ENCODE measurements at regions not wholly inside any gene's neighbourhood (a gene's known extent, or its start where the extent isn't known, plus 50 kb on each side); places are given as distances from the start of the nearest gene placed in this dataset.

DNA sequence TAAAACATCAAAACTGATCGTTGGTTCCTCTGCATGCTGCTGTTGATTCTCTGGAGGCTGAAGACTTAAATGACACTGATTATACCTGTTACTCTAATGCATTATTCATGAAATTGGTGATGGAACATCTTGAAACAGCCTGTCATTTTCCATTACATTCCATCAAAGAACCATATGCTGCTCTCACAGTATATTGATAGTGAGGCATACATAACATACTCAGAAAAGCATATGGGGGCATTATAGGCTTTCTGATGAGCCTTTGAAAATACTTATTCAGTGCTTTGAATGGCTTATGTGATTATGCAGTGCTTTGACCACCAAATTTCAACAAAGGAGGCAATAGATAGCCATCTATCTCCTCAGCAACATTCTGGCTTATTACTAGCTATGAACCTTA lies 392.1 kb downstream of the CDH19 start:
- no peaks in the 10 kb centered on the region for H3K27me3 ChIP-seq (ENCODE audit: control insufficient read depth in 1 of 2, insufficient read depth in 2 of 2, low read length in 2 of 2)
- H3K4me1 ChIP-seq (ENCODE audit: insufficient read depth, low read length) = no peaks in the 10 kb centered on the region
- DNase-seq (no peak), ATAC-seq (ENCODE audit: poor library complexity) (no peak)
- H3K27ac ChIP-seq (ENCODE audit: low read depth in 1 of 2, low read length in 2 of 2) = no peak overlapping the region
- ChIA-PET CTCF (no interaction called here), POLR2A (no interaction called here)
- TF ChIP-seq, protein P1, sequence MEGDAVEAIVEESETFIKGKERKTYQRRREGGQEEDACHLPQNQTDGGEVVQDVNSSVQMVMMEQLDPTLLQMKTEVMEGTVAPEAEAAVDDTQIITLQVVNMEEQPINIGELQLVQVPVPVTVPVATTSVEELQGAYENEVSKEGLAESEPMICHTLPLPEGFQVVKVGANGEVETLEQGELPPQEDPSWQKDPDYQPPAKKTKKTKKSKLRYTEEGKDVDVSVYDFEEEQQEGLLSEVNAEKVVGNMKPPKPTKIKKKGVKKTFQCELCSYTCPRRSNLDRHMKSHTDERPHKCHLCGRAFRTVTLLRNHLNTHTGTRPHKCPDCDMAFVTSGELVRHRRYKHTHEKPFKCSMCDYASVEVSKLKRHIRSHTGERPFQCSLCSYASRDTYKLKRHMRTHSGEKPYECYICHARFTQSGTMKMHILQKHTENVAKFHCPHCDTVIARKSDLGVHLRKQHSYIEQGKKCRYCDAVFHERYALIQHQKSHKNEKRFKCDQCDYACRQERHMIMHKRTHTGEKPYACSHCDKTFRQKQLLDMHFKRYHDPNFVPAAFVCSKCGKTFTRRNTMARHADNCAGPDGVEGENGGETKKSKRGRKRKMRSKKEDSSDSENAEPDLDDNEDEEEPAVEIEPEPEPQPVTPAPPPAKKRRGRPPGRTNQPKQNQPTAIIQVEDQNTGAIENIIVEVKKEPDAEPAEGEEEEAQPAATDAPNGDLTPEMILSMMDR (IDR thresholded peaks at IDR 0.05) = no peak
- peaks cover 0 to 5% of the 10 kb centered on the region in 2 experiments for H3K9me3 ChIP-seq (ENCODE audit: control insufficient read depth in 1 of 2, insufficient read depth in 1 of 2, low read length in 2 of 2)
- H3K9me3 Mint-ChIP-seq = peaks cover 4% of the 10 kb centered on the region
- intact Hi-C loops (cut with DNase I, micrococcal nuclease) = loop anchor here in 1 of 2 experiments (10.0 kb wide), 1 partner anchor 57 kb away; no protein-coding TSS in a partner anchor
- no peak overlapping the region for H3K27ac Mint-ChIP-seq
- H3K4me3 ChIP-seq (ENCODE audit: low read length) = no peak overlapping the region
- no peaks in the 10 kb centered on the region for H3K36me3 ChIP-seq (ENCODE audit: insufficient read depth, low read length)
- no peaks in the 10 kb centered on the region for H3K27me3 Mint-ChIP-seq
- no peak overlapping the region for H3K4me3 Mint-ChIP-seq
- no peaks in the 10 kb centered on the region for H3K36me3 Mint-ChIP-seq (ENCODE audit: low read depth)
- H3K4me1 Mint-ChIP-seq (ENCODE audit: low read depth) = no peaks in the 10 kb centered on the region

DNA sequence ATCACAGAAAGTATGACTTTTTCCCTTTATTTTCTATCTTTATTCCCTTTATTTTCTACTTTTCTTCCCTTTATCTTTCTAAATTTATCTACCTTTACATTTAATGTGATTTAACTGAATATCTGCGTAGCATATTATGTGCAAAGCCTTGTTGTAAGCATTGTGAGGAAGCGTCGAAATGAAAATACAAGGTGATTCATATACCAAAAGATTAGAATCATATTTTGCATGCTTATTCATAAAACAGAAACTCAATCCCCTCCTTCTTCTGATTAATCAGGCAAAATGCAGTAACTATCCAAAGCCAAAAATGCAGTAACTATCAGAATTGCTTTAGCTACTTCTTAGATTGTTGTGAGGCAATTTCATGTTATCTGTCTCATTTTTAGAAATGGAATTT lies 393.0 kb downstream of the CDH19 start:
- DNase-seq = no peak
- Histone ChIP-seq H3K4me1 (ENCODE audit: insufficient read depth, low read length) (no peaks in the 10 kb centered on the region), H3K27me3 (ENCODE audit: control insufficient read depth in 1 of 2, insufficient read depth in 2 of 2, low read length in 2 of 2) (no peaks in the 10 kb centered on the region), H3K9me3 (ENCODE audit: control insufficient read depth in 1 of 2, insufficient read depth in 1 of 2, low read length in 2 of 2) (peaks cover 0 to 5% of the 10 kb centered on the region in 2 experiments), H3K36me3 (ENCODE audit: insufficient read depth, low read length) (no peaks in the 10 kb centered on the region), H3K27ac (ENCODE audit: low read depth in 1 of 2, low read length in 2 of 2) (no peak overlapping the region), H3K4me3 (ENCODE audit: low read length) (no peak overlapping the region)
- Mint-ChIP-seq H3K36me3 (ENCODE audit: low read depth) (no peaks in the 10 kb centered on the region), H3K27ac (no peak overlapping the region), H3K9me3 (peaks cover 4% of the 10 kb centered on the region), H3K4me1 (ENCODE audit: low read depth) (no peaks in the 10 kb centered on the region), H3K27me3 (no peaks in the 10 kb centered on the region), H3K4me3 (no peak overlapping the region)
- POLR2A ChIA-PET = no interaction called here
- intact Hi-C loops (cut with DNase I, micrococcal nuclease) = loop anchor here in 1 of 2 experiments (10.0 kb wide), 1 partner anchor 56 kb away; no protein-coding TSS in a partner anchor
- TF ChIP-seq, protein P1 (IDR thresholded peaks at IDR 0.05) = no peak
- CTCF ChIA-PET = no interaction called here
- ATAC-seq (ENCODE audit: poor library complexity) = no peak

DNA sequence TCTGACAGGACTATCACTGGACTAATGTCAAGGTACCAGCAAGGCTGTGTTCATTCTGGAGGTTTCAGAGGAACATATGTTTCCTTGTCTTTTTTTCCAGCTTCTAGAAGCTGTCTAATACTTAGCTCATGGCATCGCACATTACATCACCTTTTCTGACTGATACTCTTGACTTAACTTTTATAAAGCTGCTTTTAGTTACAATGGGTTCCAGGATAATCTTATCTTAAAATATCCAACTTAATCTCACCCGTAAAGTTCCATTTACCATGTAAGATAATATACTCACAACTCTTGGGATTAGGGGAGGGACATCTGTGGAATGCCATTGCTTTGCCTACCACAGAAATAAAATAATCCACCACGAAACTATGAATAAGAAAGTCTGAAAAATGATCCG lies 394.2 kb downstream of the CDH19 start:
- DNase-seq = no peak
- intact Hi-C loops (cut with DNase I, micrococcal nuclease) = loop anchor here in 1 of 2 experiments (10.0 kb wide), 1 partner anchor 55 kb away; no protein-coding TSS in a partner anchor

More for the DNA sequence above, 394.2 kb downstream of the CDH19 start:
- ChIA-PET POLR2A (no interaction called here), CTCF (no interaction called here)
- H3K4me1 ChIP-seq (ENCODE audit: insufficient read depth, low read length) = no peaks in the 10 kb centered on the region
- no peaks in the 10 kb centered on the region for H3K36me3 ChIP-seq (ENCODE audit: insufficient read depth, low read length)
- ATAC-seq (ENCODE audit: poor library complexity) = no peak
- H3K27me3 ChIP-seq (ENCODE audit: control insufficient read depth in 1 of 2, insufficient read depth in 2 of 2, low read length in 2 of 2) = no peaks in the 10 kb centered on the region
- peaks cover 0 to 5% of the 10 kb centered on the region in 2 experiments for H3K9me3 ChIP-seq (ENCODE audit: control insufficient read depth in 1 of 2, insufficient read depth in 1 of 2, low read length in 2 of 2)
- TF ChIP-seq, protein P1 (IDR thresholded peaks at IDR 0.05) = no peak
- Mint-ChIP-seq H3K27me3 (no peaks in the 10 kb centered on the region), H3K4me1 (ENCODE audit: low read depth) (no peaks in the 10 kb centered on the region), H3K36me3 (ENCODE audit: low read depth) (no peaks in the 10 kb centered on the region), H3K9me3 (peaks cover 1% of the 10 kb centered on the region), H3K4me3 (no peak overlapping the region), H3K27ac (no peak overlapping the region)
- no peak overlapping the region for H3K27ac ChIP-seq (ENCODE audit: low read depth in 1 of 2, low read length in 2 of 2)
- H3K4me3 ChIP-seq (ENCODE audit: low read length) = no peak overlapping the region
